Stimulated activated CD4-positive, alpha-beta T cell treated with anti-CD3 and anti-CD28 coated beads, TNF-alpha, amount 100 ng/mL, for 4 hours (primary cell): ENCODE measurements at regions not wholly inside any gene's neighbourhood (a gene's known extent, or its start where the extent isn't known, plus 50 kb on each side); places are given as distances from the start of the nearest gene placed in this dataset.
"Not testable (repeated sequence)": the region's sequence is repeated elsewhere in the genome, so short reads cannot be mapped to it uniquely, and the experiment has no call there.

Source experiments
- DNase-seq, 3 experiments: peaks; one replicate each; pipeline ENCODE4 v3.0.0-alpha.2; 2020; ENCODE audit warnings: low read depth in 3 of 3

GRCh38 chr3:72085036-72085435 is 300.1 kb upstream of the PROK2 start:
- no peak for DNase-seq

GRCh38 chr3:72082776-72083462 is 298.0 kb upstream of the PROK2 start:
- no peak for DNase-seq

GRCh38 chr3:72082186-72082715 is 297.3 kb upstream of the PROK2 start:
- no peak for DNase-seq

GRCh38 chr3:72081471-72082185 is 296.7 kb upstream of the PROK2 start:
- no peak for DNase-seq

GRCh38 chr3:72080800-72081199 is 295.9 kb upstream of the PROK2 start:
- no peak for DNase-seq

GRCh38 chr3:72080095-72080494 is 295.1 kb upstream of the PROK2 start:
- DNase-seq, result no peak

GRCh38 chr3:72079369-72079872 is 294.5 kb upstream of the PROK2 start:
- no peak for DNase-seq

GRCh38 chr3:72078676-72079368 is 293.9 kb upstream of the PROK2 start:
- no peak for DNase-seq

- no peak for DNase-seq
Observed at GRCh38 chr3:72077473-72078259, 292.7 kb upstream of the PROK2 start.

GRCh38 chr3:72075848-72076247 is 290.9 kb upstream of the PROK2 start:
- DNase-seq, result not testable (repeated sequence)

GRCh38 chr3:72071624-72072023 is 286.7 kb upstream of the PROK2 start:
- DNase-seq, result no peak

- DNase-seq, result no peak
Observed at GRCh38 chr3:72070005-72070404, 285.1 kb upstream of the PROK2 start.

GRCh38 chr3:72069543-72069942 is 284.6 kb upstream of the PROK2 start:
- DNase-seq, result no peak

- DNase-seq, result no peak
Observed at GRCh38 chr3:72068621-72069020, 283.7 kb upstream of the PROK2 start.

- DNase-seq, result no peak
Observed at GRCh38 chr3:72067721-72068120, 282.8 kb upstream of the PROK2 start.

GRCh38 chr3:72065872-72066641 is 281.1 kb upstream of the PROK2 start:
- DNase-seq, result no peak

- no peak for DNase-seq
Observed at GRCh38 chr3:72065236-72065635, 280.3 kb upstream of the PROK2 start.

- DNase-seq, result not testable (repeated sequence)
Observed at GRCh38 chr3:72064727-72065126, 279.8 kb upstream of the PROK2 start.

GRCh38 chr3:72062017-72062416 is 277.1 kb upstream of the PROK2 start:
- no peak for DNase-seq

GRCh38 chr3:72060447-72061034 is 275.6 kb upstream of the PROK2 start:
- no peak for DNase-seq
